ENCODE measurements at regions not wholly inside any gene's neighbourhood (a gene's known extent, or its start where the extent isn't known, plus 50 kb on each side); places are given as distances from the start of the nearest gene placed in this dataset.

DNA sequence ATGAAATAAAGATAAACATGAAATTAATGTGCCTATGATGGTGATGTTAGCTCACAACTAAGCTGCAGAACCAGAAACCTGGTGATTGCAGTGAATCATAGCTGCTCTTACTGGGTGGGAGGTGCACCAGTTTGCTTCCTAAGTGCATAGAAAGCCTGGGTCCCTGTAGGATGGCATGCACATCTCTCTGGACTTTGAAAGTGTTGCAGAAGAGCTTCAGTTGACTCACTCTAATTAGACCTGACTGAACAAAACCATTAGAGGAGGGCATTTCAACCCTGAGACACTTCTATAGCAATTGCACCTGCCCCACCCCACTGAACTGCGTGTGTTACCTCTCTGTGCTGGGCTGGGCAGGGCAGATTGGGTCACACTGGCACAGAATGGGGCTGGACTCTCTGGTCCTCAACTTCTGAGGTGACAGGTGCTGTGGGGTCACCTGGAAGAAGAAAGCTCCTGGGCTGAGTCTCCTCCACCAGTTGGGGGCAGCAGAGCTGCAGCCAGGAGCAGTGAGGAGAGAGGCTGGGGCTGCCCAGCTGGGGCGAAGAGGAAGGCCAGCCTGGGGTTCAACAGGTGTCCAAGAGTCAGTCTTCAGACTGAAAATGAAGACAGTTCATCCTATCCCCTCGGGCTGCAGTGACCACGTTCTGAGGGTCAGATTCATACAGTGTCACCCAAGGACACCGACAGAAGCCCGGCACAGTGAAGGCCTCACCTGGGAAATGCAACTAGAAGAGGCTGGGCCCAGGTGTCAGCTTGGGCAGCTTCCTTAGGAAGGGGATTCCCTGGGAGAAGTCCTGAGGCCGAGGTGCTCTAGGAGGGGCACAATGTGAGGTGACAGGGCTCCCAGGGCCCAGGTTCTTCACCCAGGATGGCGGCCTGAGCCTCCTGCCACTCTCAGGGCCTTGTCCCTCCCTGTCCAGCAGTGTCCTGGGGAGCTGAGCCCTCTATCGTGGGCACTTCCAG, 58.1 kb downstream of the GGTLC2 start:
- Histone ChIP-seq H3K27ac (ENCODE audit: low read length) (no peak overlapping the region), H3K36me3 (ENCODE audit: control insufficient read depth, insufficient read depth, low read length) (no peaks in the 10 kb centered on the region), H3K4me1 (ENCODE audit: control insufficient read depth, insufficient read depth, low read length) (peaks cover 10% of the 10 kb centered on the region), H3K27me3 (ENCODE audit: control insufficient read depth, insufficient read depth, low read length) (peaks cover 2% of the 10 kb centered on the region), H3K9me3 (ENCODE audit: control insufficient read depth, insufficient read depth, low read length) (no peaks in the 10 kb centered on the region), H3K4me3 (ENCODE audit: low read length) (no peak overlapping the region)
- no peak overlapping the region for H3K4me3 Mint-ChIP-seq
- H3K27me3 Mint-ChIP-seq (ENCODE audit: low read depth in 2 of 2) = no peaks in the 10 kb centered on the region
- peaks cover 0 to 5% of the 10 kb centered on the region in 2 donors for H3K4me1 Mint-ChIP-seq
- intact Hi-C loops (cut with micrococcal nuclease) = no loop called here
- no peak overlapping the region for H3K27ac Mint-ChIP-seq
- WGBS (ENCODE audit: insufficient coverage) = 80% methylated on average over 9 of the region's 9 CpGs
- no peaks in the 10 kb centered on the region for H3K36me3 Mint-ChIP-seq
- DNase-seq = peak in 1 of 2 donors; percentile 18
- peak in 1 of 3 donors; percentile 39 for ATAC-seq
- no peaks in the 10 kb centered on the region for H3K9me3 Mint-ChIP-seq
- TF ChIP-seq, protein P1, sequence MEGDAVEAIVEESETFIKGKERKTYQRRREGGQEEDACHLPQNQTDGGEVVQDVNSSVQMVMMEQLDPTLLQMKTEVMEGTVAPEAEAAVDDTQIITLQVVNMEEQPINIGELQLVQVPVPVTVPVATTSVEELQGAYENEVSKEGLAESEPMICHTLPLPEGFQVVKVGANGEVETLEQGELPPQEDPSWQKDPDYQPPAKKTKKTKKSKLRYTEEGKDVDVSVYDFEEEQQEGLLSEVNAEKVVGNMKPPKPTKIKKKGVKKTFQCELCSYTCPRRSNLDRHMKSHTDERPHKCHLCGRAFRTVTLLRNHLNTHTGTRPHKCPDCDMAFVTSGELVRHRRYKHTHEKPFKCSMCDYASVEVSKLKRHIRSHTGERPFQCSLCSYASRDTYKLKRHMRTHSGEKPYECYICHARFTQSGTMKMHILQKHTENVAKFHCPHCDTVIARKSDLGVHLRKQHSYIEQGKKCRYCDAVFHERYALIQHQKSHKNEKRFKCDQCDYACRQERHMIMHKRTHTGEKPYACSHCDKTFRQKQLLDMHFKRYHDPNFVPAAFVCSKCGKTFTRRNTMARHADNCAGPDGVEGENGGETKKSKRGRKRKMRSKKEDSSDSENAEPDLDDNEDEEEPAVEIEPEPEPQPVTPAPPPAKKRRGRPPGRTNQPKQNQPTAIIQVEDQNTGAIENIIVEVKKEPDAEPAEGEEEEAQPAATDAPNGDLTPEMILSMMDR (IDR thresholded peaks at IDR 0.05) = no peak

DNA sequence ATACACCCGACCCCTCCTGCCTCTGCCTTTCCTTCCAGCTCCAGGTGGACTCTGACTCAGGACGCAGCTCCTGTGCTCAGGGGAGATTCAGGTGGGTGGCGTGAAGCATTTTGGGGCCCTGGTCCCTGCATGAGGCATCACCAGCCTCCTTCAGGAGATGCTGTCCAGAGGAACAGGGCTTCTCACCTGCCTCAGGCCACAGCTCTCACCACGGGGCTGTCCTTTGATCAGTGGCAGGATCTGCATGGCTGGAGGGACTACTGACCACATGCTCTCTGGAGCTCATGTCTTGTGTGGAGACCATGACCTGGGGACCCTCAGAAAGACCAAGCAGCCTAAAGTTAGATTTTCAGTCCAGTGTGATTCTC, 58.8 kb downstream of the GGTLC2 start:
- H3K27ac Mint-ChIP-seq = no peak overlapping the region
- ATAC-seq (no peak), DNase-seq (no peak)

DNA sequence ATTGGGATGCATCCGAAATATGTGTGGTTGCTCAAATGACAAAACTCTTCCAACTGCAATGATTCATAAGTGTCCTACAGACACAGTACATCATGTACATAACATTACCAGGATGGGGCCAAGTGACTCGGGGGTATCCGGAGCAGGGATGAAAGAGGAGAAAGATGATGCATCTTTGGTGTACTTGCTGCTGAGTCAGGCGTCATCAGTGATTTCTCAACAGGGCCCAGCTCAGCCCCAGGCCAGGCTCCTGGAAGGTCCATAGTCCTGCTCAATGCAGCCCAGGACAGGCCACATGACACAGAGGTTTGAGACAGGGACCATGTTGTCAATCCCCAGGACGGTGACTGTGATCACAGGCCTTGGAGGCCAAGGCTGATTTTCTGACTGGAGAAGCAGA, 59.3 kb downstream of the GGTLC2 start:
- H3K9me3 Mint-ChIP-seq = no peaks in the 10 kb centered on the region
- Histone ChIP-seq H3K27ac (ENCODE audit: low read length) (no peak overlapping the region), H3K4me1 (ENCODE audit: control insufficient read depth, insufficient read depth, low read length) (no peaks in the 10 kb centered on the region), H3K9me3 (ENCODE audit: control insufficient read depth, insufficient read depth, low read length) (no peaks in the 10 kb centered on the region), H3K4me3 (ENCODE audit: low read length) (no peak overlapping the region), H3K27me3 (ENCODE audit: control insufficient read depth, insufficient read depth, low read length) (peaks cover 2% of the 10 kb centered on the region), H3K36me3 (ENCODE audit: control insufficient read depth, insufficient read depth, low read length) (no peaks in the 10 kb centered on the region)
- TF ChIP-seq, protein P1 (IDR thresholded peaks at IDR 0.05) = no peak
- DNase-seq (no peak), ATAC-seq (no peak)
- H3K27me3 Mint-ChIP-seq (ENCODE audit: low read depth in 2 of 2) = no peaks in the 10 kb centered on the region
- no peaks in the 10 kb centered on the region for H3K36me3 Mint-ChIP-seq
- 92% methylated on average over 5 of the region's 5 CpGs for WGBS (ENCODE audit: insufficient coverage)
- peaks cover 0 to under 1% of the 10 kb centered on the region in 2 donors for H3K4me1 Mint-ChIP-seq
- no peak overlapping the region for H3K27ac Mint-ChIP-seq
- no peak overlapping the region for H3K4me3 Mint-ChIP-seq
- intact Hi-C loops (cut with micrococcal nuclease) = no loop called here

More for the DNA sequence above, 58.8 kb downstream of the GGTLC2 start:
- intact Hi-C loops (cut with micrococcal nuclease) = no loop called here
- H3K36me3 ChIP-seq (ENCODE audit: control insufficient read depth, insufficient read depth, low read length) = no peaks in the 10 kb centered on the region
- H3K4me1 ChIP-seq (ENCODE audit: control insufficient read depth, insufficient read depth, low read length) = peaks cover 3% of the 10 kb centered on the region
- no peaks in the 10 kb centered on the region for H3K9me3 ChIP-seq (ENCODE audit: control insufficient read depth, insufficient read depth, low read length)
- 73% methylated on average over 4 of the region's 4 CpGs for WGBS (ENCODE audit: insufficient coverage)
- no peaks in the 10 kb centered on the region for H3K9me3 Mint-ChIP-seq
- no peaks in the 10 kb centered on the region for H3K36me3 Mint-ChIP-seq
- no peak overlapping the region for H3K27ac ChIP-seq (ENCODE audit: low read length)
- H3K27me3 Mint-ChIP-seq (ENCODE audit: low read depth in 2 of 2) = no peaks in the 10 kb centered on the region
- H3K27me3 ChIP-seq (ENCODE audit: control insufficient read depth, insufficient read depth, low read length) = peaks cover 2% of the 10 kb centered on the region
- TF ChIP-seq, protein P1 (IDR thresholded peaks at IDR 0.05) = no peak
- H3K4me1 Mint-ChIP-seq = peaks cover 0 to 5% of the 10 kb centered on the region in 2 donors
- no peak overlapping the region for H3K4me3 Mint-ChIP-seq
- H3K4me3 ChIP-seq (ENCODE audit: low read length) = no peak overlapping the region
